Panc1 (cell line): ENCODE measurements at regions not wholly inside any gene's neighbourhood (a gene's known extent, or its start where the extent isn't known, plus 50 kb on each side); places are given as distances from the start of the nearest gene placed in this dataset.

Experiments used
- ATAC-seq: fragments of 200-7000 bp; cut with Tn5 transposase; 2 replicates; pipeline ENCODE4 v1.9.1; 2020; ENCODE audit warnings: mild to moderate bottlenecking, moderate library complexity
- BruUV-seq: library from RNA; stranded (reverse); fragments of 400-500 nt; replicated peaks from 2 replicates; lab custom pipeline; 2021; lab: Mats Ljungman, UMichigan
- CTCF ChIA-PET: fragments of 300-600 bp; sonication (Branson Sonifier 250); formaldehyde crosslinking; loops from one replicate; lab custom pipeline; 2022; ENCODE audit warnings: antibody characterized with exemption; lab: Charles Lee
- POLR2A ChIA-PET: fragments of 300-600 bp; sonication (Branson Sonifier 250); formaldehyde crosslinking; loops from one replicate; lab custom pipeline; 2022; ENCODE audit warnings: antibody characterized with exemption; lab: Charles Lee
- DNase-seq: peaks from one replicate; pipeline ENCODE4 v3.0.0-alpha.2; 2010; ENCODE audit warnings: low read depth, low spot score
- H3K27ac ChIP-seq: 2 replicates; pipeline ENCODE4 v1.5.1; 2011; ENCODE audit warnings: mild to moderate bottlenecking, low read length, inconsistent platforms
- H3K27me3 ChIP-seq: fragments of 200-500 bp; sonication (Bioruptor generic); 2 replicates; pipeline ENCODE4 v1.6.0; 2014; ENCODE audit warnings: low read length, inconsistent platforms; ENCODE audit not compliant: control insufficient read depth, insufficient read depth
- H3K36me3 ChIP-seq: fragments of 200-500 bp; sonication (Bioruptor generic); 2 replicates; pipeline ENCODE4 v1.5.1; 2014; ENCODE audit warnings: inconsistent platforms, mild to moderate bottlenecking, low read length, moderate library complexity; ENCODE audit not compliant: control insufficient read depth, insufficient read depth
- H3K4me1 ChIP-seq: 2 replicates; pipeline ENCODE4 v1.5.1; 2011; ENCODE audit warnings: inconsistent platforms, mild to moderate bottlenecking, low read length, moderate library complexity; ENCODE audit not compliant: control insufficient read depth, insufficient read depth
- H3K4me3 ChIP-seq, 2 experiments: 2 replicates each; pipeline ENCODE4 v1.5.1; 2011 to 2012; ENCODE audit warnings: low read depth in 2 of 2, low read length in 2 of 2, mild to moderate bottlenecking in 2 of 2, inconsistent platforms in 1 of 2, moderate library complexity in 1 of 2
- H3K9me3 ChIP-seq: fragments of 200-500 bp; sonication (Bioruptor generic); 2 replicates; pipeline ENCODE4 v1.5.1; 2014; ENCODE audit warnings: low read depth, mild to moderate bottlenecking, inconsistent platforms, low read length, moderate library complexity; ENCODE audit not compliant: control insufficient read depth, insufficient read depth
- POLR2AphosphoS5 ChIP-seq: IDR thresholded peaks from 2 replicates; pipeline ENCODE4 v1.6.1; 2012; ENCODE audit warnings: mild to moderate bottlenecking, low read depth, low read length, moderate library complexity
- SIN3A ChIP-seq: IDR thresholded peaks from 2 replicates; pipeline ENCODE4 v1.6.1; 2012; ENCODE audit warnings: low read depth, mild to moderate bottlenecking, low read length, moderate library complexity, borderline replicate concordance; ENCODE audit not compliant: insufficient read depth
- TCF7L2 ChIP-seq: IDR thresholded peaks from 2 replicates; pipeline ENCODE4 v1.6.1; 2011; ENCODE audit warnings: mild to moderate bottlenecking, low read depth, low read length, inconsistent platforms
- in situ Hi-C: cut with HindIII; loops from 2 replicates; pipeline ENCODE4 v1.10.0; 2016; ENCODE audit warnings: low sequenced_read_pairs, low pct_unique_long_range_greater_than_20kb
- intact Hi-C: fragments of 100-400 bp; cut with micrococcal nuclease; formaldehyde crosslinking; loops from one replicate; pipeline ENCODE4 v1.10.0; 2022; ENCODE audit not compliant: unreplicated experiment
- TF ChIP-seq, protein P1 (sequence below), 2 experiments: IDR thresholded peaks; 2 replicates each; pipeline ENCODE4 v1.6.1; 2011 to 2012; ENCODE audit warnings: low read depth in 2 of 2, control low read depth in 1 of 2, low read length in 1 of 2, mild to moderate bottlenecking in 1 of 2, moderate library complexity in 1 of 2; ENCODE audit not compliant: insufficient read depth in 1 of 2
- TF ChIP-seq, protein P2 (sequence below): fragments of 450-650 bp; IDR thresholded peaks from 2 replicates; pipeline ENCODE4 v1.5.1; 2017; ENCODE audit warnings: mild to moderate bottlenecking

DNA sequence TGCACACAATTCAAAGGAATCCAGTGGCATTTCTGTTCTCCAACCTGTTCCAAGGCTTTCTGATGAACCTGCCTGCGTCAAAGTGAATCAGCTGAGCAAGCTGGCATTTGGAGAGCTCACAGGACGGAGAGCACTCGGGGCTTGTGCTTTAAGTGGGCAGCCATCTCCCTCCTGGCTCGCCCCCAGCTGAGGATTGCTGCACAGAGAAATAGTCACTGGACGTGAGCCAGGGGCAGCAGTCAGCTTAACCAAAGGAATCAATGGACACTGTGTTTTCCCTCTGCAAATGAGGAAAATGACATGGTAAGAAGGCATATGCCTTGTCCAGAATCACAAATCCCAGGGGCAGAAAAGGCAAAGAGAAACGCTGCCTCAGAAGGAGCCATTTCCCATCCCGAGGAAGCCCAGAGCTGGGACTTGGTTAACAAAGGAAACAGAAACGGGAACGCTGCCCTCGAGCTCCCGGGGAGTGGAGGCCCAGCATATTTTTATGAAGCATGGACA, 299.4 kb downstream of the ZSWIM6 start:
- Histone ChIP-seq H3K27me3 (peaks cover 2% of the 10 kb centered on the region; the same call in 1 of the 2 replicates), H3K9me3 (no peaks in the 10 kb centered on the region), H3K4me3 (no peak overlapping the region), H3K4me1 (no peaks in the 10 kb centered on the region), H3K36me3 (no peaks in the 10 kb centered on the region), H3K27ac (no peak overlapping the region)
- in situ Hi-C loops (no loop called here), intact Hi-C loops (no loop called here)
- TF ChIP-seq, protein P1, sequence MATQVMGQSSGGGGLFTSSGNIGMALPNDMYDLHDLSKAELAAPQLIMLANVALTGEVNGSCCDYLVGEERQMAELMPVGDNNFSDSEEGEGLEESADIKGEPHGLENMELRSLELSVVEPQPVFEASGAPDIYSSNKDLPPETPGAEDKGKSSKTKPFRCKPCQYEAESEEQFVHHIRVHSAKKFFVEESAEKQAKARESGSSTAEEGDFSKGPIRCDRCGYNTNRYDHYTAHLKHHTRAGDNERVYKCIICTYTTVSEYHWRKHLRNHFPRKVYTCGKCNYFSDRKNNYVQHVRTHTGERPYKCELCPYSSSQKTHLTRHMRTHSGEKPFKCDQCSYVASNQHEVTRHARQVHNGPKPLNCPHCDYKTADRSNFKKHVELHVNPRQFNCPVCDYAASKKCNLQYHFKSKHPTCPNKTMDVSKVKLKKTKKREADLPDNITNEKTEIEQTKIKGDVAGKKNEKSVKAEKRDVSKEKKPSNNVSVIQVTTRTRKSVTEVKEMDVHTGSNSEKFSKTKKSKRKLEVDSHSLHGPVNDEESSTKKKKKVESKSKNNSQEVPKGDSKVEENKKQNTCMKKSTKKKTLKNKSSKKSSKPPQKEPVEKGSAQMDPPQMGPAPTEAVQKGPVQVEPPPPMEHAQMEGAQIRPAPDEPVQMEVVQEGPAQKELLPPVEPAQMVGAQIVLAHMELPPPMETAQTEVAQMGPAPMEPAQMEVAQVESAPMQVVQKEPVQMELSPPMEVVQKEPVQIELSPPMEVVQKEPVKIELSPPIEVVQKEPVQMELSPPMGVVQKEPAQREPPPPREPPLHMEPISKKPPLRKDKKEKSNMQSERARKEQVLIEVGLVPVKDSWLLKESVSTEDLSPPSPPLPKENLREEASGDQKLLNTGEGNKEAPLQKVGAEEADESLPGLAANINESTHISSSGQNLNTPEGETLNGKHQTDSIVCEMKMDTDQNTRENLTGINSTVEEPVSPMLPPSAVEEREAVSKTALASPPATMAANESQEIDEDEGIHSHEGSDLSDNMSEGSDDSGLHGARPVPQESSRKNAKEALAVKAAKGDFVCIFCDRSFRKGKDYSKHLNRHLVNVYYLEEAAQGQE (IDR thresholded peaks at IDR 0.05; ENCODE audit: insufficient read depth in 1 of 2, low read depth in 2 of 2, low read length in 1 of 2): no peak
- TF ChIP-seq TCF7L2 (no peak), SIN3A (no peak), POLR2AphosphoS5 (no peak)
- TF ChIP-seq, protein P2, sequence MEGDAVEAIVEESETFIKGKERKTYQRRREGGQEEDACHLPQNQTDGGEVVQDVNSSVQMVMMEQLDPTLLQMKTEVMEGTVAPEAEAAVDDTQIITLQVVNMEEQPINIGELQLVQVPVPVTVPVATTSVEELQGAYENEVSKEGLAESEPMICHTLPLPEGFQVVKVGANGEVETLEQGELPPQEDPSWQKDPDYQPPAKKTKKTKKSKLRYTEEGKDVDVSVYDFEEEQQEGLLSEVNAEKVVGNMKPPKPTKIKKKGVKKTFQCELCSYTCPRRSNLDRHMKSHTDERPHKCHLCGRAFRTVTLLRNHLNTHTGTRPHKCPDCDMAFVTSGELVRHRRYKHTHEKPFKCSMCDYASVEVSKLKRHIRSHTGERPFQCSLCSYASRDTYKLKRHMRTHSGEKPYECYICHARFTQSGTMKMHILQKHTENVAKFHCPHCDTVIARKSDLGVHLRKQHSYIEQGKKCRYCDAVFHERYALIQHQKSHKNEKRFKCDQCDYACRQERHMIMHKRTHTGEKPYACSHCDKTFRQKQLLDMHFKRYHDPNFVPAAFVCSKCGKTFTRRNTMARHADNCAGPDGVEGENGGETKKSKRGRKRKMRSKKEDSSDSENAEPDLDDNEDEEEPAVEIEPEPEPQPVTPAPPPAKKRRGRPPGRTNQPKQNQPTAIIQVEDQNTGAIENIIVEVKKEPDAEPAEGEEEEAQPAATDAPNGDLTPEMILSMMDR: no peak
- ChIA-PET POLR2A (no interaction called here), CTCF (no interaction called here)
- no peak for DNase-seq
- BruUV-seq: no TSS peak
- ATAC-seq: no peak

DNA sequence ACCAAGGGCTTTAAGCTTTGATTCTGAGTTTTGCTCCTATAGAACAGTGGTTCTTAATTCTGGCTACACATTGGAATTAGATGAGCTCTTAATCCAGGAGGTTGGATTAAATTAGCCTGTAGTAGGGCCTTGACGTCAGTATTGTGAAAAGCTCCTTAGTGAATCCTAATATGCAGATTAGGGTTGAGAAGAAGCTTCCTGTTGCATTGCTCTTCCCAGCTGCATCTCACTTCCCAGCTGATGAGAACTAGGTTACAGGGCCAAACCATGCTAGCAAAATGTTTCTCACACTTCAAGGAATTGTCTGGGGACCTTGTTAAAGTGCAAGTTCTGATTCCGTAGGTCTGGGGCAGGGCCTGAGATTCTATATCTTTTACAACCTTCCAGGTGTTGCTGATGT, 300.0 kb downstream of the ZSWIM6 start:
- DNase-seq (no peak), ATAC-seq (no peak)
- in situ Hi-C loops: no loop called here
- ChIA-PET CTCF (no interaction called here), POLR2A (no interaction called here)
- no TSS peak for BruUV-seq
- Histone ChIP-seq H3K27ac (no peak overlapping the region), H3K4me3 (no peak overlapping the region), H3K36me3 (no peaks in the 10 kb centered on the region), H3K4me1 (no peaks in the 10 kb centered on the region), H3K9me3 (no peaks in the 10 kb centered on the region), H3K27me3 (peaks cover 2% of the 10 kb centered on the region; the same call in 1 of the 2 replicates)
- intact Hi-C loops: no loop called here
- TF ChIP-seq POLR2AphosphoS5 (no peak), TCF7L2 (no peak)

DNA sequence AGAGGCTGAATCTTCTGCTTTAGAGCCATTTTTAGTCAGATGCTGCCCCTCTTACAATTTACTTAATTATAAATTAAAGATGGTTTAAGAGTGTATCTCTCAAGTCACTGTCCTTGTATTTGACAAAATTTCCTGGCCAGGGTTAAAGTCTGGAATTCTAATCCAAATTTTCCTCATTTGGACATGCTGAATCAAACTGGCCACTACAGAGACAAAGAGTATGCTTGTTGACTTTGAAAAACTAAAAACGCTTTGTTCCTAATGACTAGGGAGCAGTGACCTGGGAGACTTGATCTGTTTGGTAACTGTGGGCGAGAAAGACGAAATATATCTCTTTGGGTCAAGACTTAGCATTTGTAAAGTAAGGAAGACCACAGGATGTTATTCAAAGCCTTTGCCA, 303.2 kb downstream of the ZSWIM6 start:
- H3K27ac ChIP-seq: no peak overlapping the region
- H3K4me1 ChIP-seq: no peaks in the 10 kb centered on the region
- H3K4me3 ChIP-seq: no peak overlapping the region
- no peaks in the 10 kb centered on the region for H3K9me3 ChIP-seq
- CTCF ChIA-PET: no interaction called here
- POLR2A ChIA-PET: no interaction called here
- ATAC-seq: no peak
- DNase-seq: no peak
- no peaks in the 10 kb centered on the region for H3K36me3 ChIP-seq
- intact Hi-C loops: no loop called here
- in situ Hi-C loops: no loop called here
- BruUV-seq: no TSS peak
- TF ChIP-seq, protein P1 (IDR thresholded peaks at IDR 0.05; ENCODE audit: insufficient read depth in 1 of 2, low read depth in 2 of 2, low read length in 1 of 2): no peak
- TF ChIP-seq, protein P2: no peak
- TF ChIP-seq TCF7L2 (no peak), SIN3A (no peak), POLR2AphosphoS5 (no peak)
- H3K27me3 ChIP-seq: peaks cover 2% of the 10 kb centered on the region; the same call in 1 of the 2 replicates
